ENCODE measurements at regions not wholly inside any gene's neighbourhood (a gene's known extent, or its start where the extent isn't known, plus 50 kb on each side); places are given as distances from the start of the nearest gene placed in this dataset.

DNA sequence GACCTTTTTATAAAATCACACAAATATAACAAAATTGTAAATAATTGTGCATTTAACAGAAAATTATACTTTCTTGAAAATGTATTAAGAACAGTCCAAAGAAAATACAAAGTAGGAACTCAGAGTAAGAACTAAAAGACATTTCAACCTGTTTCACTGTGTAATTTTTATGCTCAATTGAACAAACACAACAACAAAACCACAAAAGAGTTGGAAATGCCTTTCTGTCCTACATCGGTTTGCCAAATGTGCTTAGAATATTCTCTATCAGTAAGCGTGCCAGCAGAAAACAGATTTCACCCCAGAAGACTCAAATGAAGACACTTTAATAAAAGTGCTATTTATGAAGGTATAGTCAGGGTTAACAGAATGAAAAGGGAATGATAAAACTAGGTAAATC, 592.1 kb downstream of the PRELID2 start:
- Histone ChIP-seq H4K5ac (ENCODE audit: low read depth, low read length) (peak overlapping the region; percentile 83; the same call in 1 of the 2 replicates), H4K20me1 (ENCODE audit: insufficient read depth, low read length) (no peaks in the 10 kb centered on the region), H4K8ac (ENCODE audit: low read depth in 2 of 2, low read length in 2 of 2) (0 out of 4 replicates have a peak overlapping the region, but pooled peaks of 1 of the 2 experiments have one; percentile 36), H3K4me3 (ENCODE audit: insufficient read depth, low read depth, low read length) (no peak overlapping the region), H3K4me2 (ENCODE audit: low read depth, low read length) (no peak overlapping the region), H3K79me1 (ENCODE audit: low read depth in 1 of 2, low read length in 2 of 2) (no peaks in the 10 kb centered on the region), H2AK5ac (ENCODE audit: low read depth, low read length) (no peak overlapping the region), H3K4me1 (ENCODE audit: control insufficient read depth, insufficient read depth, low read length) (peaks cover 13% of the 10 kb centered on the region), H2AK9ac (replicated peaks; ENCODE audit: low read depth, low read length, poor library complexity) (no peak overlapping the region), H2BK20ac (ENCODE audit: low read depth, low read length) (peak overlapping the region; percentile 79), H3K18ac (ENCODE audit: low read depth, low read length) (peak overlapping the region; percentile 94), H2BK5ac (ENCODE audit: low read depth, low read length, poor library complexity, severe bottlenecking) (peak overlapping the region; percentile 34), H3K14ac (replicated peaks; ENCODE audit: low read depth, low read length) (no peak overlapping the region; the same call in 1 of the 2 replicates), H3K27me3 (ENCODE audit: control insufficient read depth, insufficient read depth, low read length) (no peaks in the 10 kb centered on the region), H4K91ac (ENCODE audit: insufficient read depth, low read depth, low read length) (0 out of 2 replicates have a peak overlapping the region, but pooled peaks have one; percentile 2), H3K9me1 (ENCODE audit: insufficient read depth, low read length) (peaks cover 3% of the 10 kb centered on the region; the same call in 1 of the 2 replicates), H3K9ac (ENCODE audit: low read depth, low read length) (no peak overlapping the region), H3K36me3 (ENCODE audit: control insufficient read depth, insufficient read depth, low read length) (no peaks in the 10 kb centered on the region), H2AFZ (replicated peaks; ENCODE audit: low read length, poor library complexity) (no peak overlapping the region), H3K27ac (ENCODE audit: insufficient read depth, low read length) (no peak overlapping the region; the same call in 1 of the 2 replicates), H3K4ac (ENCODE audit: low read depth, low read length) (peak overlapping the region; percentile 54; the same call in 1 of the 2 replicates), H3K9me3 (ENCODE audit: control insufficient read depth, insufficient read depth, low read length) (no peaks in the 10 kb centered on the region), H3K23ac (ENCODE audit: low read depth, low read length) (no peak overlapping the region), H2BK120ac (ENCODE audit: low read depth, low read length) (peak overlapping the region; percentile 71), H3K56ac (ENCODE audit: extremely low read depth, insufficient read depth, low read length) (no peak overlapping the region), H2BK15ac (ENCODE audit: low read depth, low read length) (no peak overlapping the region)
- CTCF ChIA-PET = no interaction called here
- no TSS peak for BruUV-seq (replicated peaks)
- WGBS, 2 experiments (ENCODE audit: extremely low coverage in 2 of 2, insufficient read length in 1 of 2) = no CpG with 5 or more reads among the region's 2 CpGs
- dilution Hi-C loops (cut with HindIII; ENCODE audit: low sequenced_read_pairs, unreplicated experiment) = no loop called here
- intact Hi-C loops (cut with micrococcal nuclease) = loop anchor here (10.0 kb wide), 1 partner anchor 548 kb away; no protein-coding TSS in a partner anchor
- in situ Hi-C loops (cut with MboI; ENCODE audit: low sequenced_read_pairs) = no loop called here
- TF ChIP-seq ELK1 (IDR thresholded peaks at IDR 0.05; ENCODE audit: borderline replicate concordance, low read depth, low read length) = no peak
- ATAC-seq (ENCODE audit: low read depth) (no peak), DNase-seq (no peak)
- POLR2A ChIA-PET (ENCODE audit: unreplicated experiment) = no interaction called here

Measured in IMR-90 (cell line).